ENCODE measurements at regions not wholly inside any gene's neighbourhood (a gene's known extent, or its start where the extent isn't known, plus 50 kb on each side); places are given as distances from the start of the nearest gene placed in this dataset.
"Not testable (repeated sequence)": the region's sequence is repeated elsewhere in the genome, so short reads cannot be mapped to it uniquely, and the experiment has no call there.

- not testable (repeated sequence) for DNase-seq
Observed at GRCh38 chr13:21263909-21264308, 87.5 kb downstream of the MRPL57 start.

- DNase-seq: not testable (repeated sequence)
Observed at GRCh38 chr13:21268485-21268884, 92.0 kb downstream of the MRPL57 start.

GRCh38 chr13:21272439-21272838 is 96.0 kb downstream of the MRPL57 start:
- not testable (repeated sequence) for DNase-seq

GRCh38 chr13:21274457-21274856 is 98.0 kb downstream of the MRPL57 start:
- DNase-seq: not testable (repeated sequence)

- no peak for DNase-seq
Observed at GRCh38 chr13:21282065-21282464, 105.6 kb downstream of the MRPL57 start.

- DNase-seq: no peak
Observed at GRCh38 chr13:21287331-21287907, 111.0 kb downstream of the MRPL57 start.

- DNase-seq: no peak
Observed at GRCh38 chr13:21289475-21289874, 113.0 kb downstream of the MRPL57 start.

- not testable (repeated sequence) for DNase-seq
Observed at GRCh38 chr13:21290442-21291002, 114.1 kb downstream of the MRPL57 start.

GRCh38 chr13:21291840-21292239 is 115.4 kb downstream of the MRPL57 start:
- no peak for DNase-seq

GRCh38 chr13:21296991-21297390 is 120.5 kb downstream of the MRPL57 start:
- not testable (repeated sequence) for DNase-seq

- no peak for DNase-seq
Observed at GRCh38 chr13:21297447-21297846, 121.0 kb downstream of the MRPL57 start.

- DNase-seq: peak; percentile 68
Observed at GRCh38 chr13:21297914-21298831, 121.7 kb downstream of the MRPL57 start.

- DNase-seq: no peak
Observed at GRCh38 chr13:21304256-21304655, 127.8 kb downstream of the MRPL57 start.

GRCh38 chr13:21306300-21307073 is 130.0 kb downstream of the MRPL57 start:
- DNase-seq: not testable (repeated sequence)

- DNase-seq: not testable (repeated sequence)
Observed at GRCh38 chr13:21307158-21307557, 130.7 kb downstream of the MRPL57 start.

- DNase-seq: no peak
Observed at GRCh38 chr13:21308906-21309305, 132.4 kb downstream of the MRPL57 start.

- no peak for DNase-seq
Observed at GRCh38 chr13:21309542-21310172, 133.2 kb downstream of the MRPL57 start.

- no peak for DNase-seq
Observed at GRCh38 chr13:21310220-21310619, 133.8 kb downstream of the MRPL57 start.

- not testable (repeated sequence) for DNase-seq
Observed at GRCh38 chr13:21314976-21315375, 138.5 kb downstream of the MRPL57 start.

GRCh38 chr13:21316376-21316775 is 139.9 kb downstream of the MRPL57 start:
- DNase-seq: no peak

GRCh38 chr13:21318891-21319532 is 140.1 kb downstream of the ZDHHC20 start:
- no peak for DNase-seq

All from 8988T (cell line).